NB4 (cell line): ENCODE measurements at regions not wholly inside any gene's neighbourhood (a gene's known extent, or its start where the extent isn't known, plus 50 kb on each side); places are given as distances from the start of the nearest gene placed in this dataset.
A peak's percentile ranks its signal among the peaks of the same experiment; 100 is the strongest.
"Not testable (repeated sequence)": the region's sequence is repeated elsewhere in the genome, so short reads cannot be mapped to it uniquely, and the experiment has no call there.

ENCODE experiments used
- DNase-seq: peaks from one replicate; pipeline ENCODE4 v3.0.0; 2010; ENCODE audit warnings: low read depth
- H3K4me3 ChIP-seq: one replicate; pipeline ENCODE4 v1.5.1; 2011; ENCODE audit warnings: mild to moderate bottlenecking, low read depth, low read length, moderate library complexity
- CTCF ChIP-seq: IDR thresholded peaks from one replicate; pipeline ENCODE4 v1.5.1; 2012; ENCODE audit warnings: low read depth, low read length
- MYC ChIP-seq: IDR thresholded peaks from 2 replicates; pipeline ENCODE4 v1.6.1; 2011; ENCODE audit warnings: low read depth, low read length
- POLR2A ChIP-seq: IDR thresholded peaks from 2 replicates; pipeline ENCODE4 v1.6.1; 2011; ENCODE audit warnings: mild to moderate bottlenecking; ENCODE audit not compliant: insufficient read length; ENCODE audit errors: extremely low read depth
- TF ChIP-seq, protein P1 (sequence below): IDR thresholded peaks from 2 replicates; pipeline ENCODE4 v1.6.1; 2011; ENCODE audit warnings: low read depth, low read length

DNA sequence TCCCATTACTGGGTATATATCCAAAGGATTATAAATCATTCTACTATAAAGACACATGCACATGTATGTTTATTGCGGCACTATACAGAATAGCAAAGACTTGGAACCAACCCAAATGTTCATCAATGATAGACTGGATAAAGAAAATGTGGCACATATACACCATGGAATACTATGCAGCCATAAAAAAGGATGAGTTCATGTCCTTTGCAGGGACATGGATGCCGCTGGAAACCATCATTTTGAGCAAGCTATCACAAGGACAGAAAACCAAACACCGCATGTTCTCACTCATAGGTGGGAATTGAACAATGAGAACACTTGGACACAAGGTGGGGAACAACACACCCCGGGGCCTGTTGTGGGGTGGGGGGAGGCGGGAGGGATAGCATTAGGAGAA is 57.0 kb upstream of the NEUROD1 start:
- not testable (repeated sequence) for H3K4me3 ChIP-seq, DNase-seq

DNA sequence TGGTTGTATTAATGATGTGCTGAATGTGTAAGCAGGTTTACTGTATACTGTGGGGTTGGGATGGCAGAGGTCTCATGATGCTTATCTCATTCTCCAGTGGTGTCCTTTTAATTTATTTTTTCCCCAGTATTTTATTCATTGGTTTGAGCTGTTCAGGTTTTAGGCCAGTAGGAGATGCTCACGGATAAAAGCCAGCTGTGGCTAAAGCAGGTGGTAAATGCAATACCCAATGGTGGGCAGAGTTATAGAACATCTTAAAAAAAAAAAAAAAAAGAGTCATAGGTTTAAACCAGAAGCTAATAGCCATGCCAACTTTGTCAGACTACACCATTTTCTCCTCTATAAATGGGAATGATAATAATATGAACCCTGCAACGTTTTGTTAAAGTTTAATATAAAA is 57.8 kb upstream of the NEUROD1 start:
- H3K4me3 ChIP-seq: no peak overlapping the region
- TF ChIP-seq CTCF (peak; percentile 48), POLR2A (no peak)
- peak; percentile 43 for DNase-seq

DNA sequence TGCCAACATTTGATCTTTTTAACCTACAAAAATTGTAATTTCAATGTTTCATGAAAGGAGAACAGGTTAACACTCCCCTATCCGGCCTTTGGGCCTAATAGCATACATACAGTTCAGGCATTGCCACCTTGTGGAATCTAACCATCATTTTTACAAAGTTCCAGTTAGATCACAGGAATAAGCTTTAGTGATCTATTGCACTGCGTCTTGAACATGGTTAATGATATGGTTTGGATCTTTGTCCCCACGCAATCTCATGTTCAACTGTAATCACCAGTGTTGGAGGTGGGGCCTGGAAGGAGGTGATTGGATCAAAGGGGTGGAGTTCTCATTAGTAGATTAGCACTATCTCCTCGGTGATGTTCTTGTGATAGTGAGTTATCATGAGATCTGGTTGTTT is 58.2 kb upstream of the NEUROD1 start:
- no peak overlapping the region for H3K4me3 ChIP-seq
- TF ChIP-seq, protein P1, sequence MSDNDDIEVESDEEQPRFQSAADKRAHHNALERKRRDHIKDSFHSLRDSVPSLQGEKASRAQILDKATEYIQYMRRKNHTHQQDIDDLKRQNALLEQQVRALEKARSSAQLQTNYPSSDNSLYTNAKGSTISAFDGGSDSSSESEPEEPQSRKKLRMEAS: no peak
- TF ChIP-seq CTCF (no peak), MYC (no peak), POLR2A (no peak)
- DNase-seq: no peak

DNA sequence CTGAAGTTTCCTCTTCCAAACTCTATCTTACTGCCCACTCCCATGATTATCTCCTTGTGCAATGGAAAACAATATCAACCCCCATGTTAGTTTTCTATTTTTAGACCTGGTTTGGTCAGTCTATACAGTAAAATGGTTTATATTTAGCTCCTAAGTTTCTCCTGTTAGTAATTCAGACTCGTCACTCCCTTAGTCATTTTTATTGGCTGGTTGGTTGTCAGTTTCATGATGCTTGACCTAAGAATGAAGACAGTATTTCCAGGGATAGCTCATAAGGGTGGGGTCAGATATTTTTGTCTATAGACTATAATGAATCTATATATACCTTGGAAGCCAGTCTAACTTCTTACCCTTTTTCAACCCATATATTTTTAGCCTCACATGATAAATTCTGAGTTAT is 61.4 kb upstream of the NEUROD1 start:
- H3K4me3 ChIP-seq: no peak overlapping the region
- no peak for DNase-seq
- TF ChIP-seq, protein P1: no peak
- TF ChIP-seq POLR2A (no peak), MYC (no peak)

DNA sequence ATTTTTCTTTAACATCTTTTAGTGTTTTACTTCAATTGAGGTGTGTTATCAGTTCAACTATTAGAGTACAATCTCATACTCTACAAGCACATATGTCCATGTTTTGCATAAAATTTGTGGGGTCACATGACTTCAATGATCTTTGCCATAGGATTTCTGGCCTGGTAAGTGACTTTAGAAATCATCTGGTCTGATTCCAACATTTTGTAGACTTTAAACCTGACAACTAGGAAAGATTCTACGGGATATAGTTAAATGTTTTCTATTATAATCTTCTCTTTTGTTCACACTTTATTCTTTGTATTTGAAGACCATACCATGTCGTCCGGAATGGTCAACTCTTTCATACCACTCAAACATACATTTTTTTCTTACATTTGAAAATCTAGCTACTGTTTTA is 62.0 kb upstream of the NEUROD1 start:
- H3K4me3 ChIP-seq: no peak overlapping the region
- TF ChIP-seq CTCF (no peak), POLR2A (no peak), MYC (no peak)
- TF ChIP-seq, protein P1: no peak
- DNase-seq: no peak

DNA sequence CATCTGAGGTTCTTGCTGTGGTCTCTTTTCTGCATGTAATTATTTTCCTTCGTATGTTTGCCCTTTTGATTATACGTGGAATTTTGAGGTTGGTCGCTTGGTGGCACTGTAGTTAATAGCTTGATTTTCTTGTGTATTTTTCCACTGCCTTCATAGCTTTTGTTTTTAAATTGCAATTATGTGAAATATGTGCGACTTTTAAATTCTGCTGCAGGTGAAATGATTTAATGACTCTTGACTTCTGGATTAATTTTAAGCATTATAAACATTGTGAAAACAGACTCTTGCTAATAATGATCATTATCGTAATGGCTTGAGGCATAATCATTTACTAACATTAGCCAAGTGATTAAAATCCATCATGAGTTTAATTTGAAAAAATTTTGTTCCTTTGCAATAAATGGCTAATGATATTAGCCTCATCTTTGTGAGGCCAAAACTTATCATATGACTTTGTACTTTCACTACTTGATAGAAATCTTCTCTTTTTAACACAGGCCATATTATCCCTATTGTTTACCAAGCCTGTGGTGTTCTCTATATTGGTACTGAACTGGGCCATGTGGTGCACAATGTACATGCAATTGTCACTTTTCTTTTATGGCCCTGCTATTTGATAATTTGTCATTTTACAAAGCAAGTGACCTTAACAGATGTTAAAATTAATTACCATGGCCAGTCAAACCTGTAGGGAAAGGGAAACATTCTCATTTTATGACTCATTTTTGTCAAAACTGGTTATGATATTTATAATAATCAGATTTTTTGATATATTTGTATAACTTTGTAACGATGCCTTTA is 62.8 kb upstream of the NEUROD1 start:
- DNase-seq: peak; percentile 68
- TF ChIP-seq CTCF: peak; percentile 51
- TF ChIP-seq, protein P1: no peak
- no peak overlapping the region for H3K4me3 ChIP-seq

DNA sequence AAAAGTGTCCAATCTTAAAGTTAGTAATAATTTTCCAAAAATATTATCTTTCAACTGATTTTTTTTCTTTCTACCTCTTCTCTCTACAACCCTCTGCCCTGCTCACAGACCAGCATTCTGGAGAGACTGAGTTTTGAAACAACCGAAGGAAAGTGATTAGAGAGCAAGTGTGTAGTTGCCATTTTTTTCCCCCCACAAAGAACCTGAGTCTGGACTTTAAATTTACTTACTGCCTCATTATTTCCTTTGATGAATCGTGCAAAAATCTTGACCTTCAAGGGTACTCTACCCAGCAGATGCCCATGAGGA is 63.4 kb upstream of the NEUROD1 start:
- TF ChIP-seq CTCF: no peak
- no peak overlapping the region for H3K4me3 ChIP-seq
- DNase-seq: no peak
